Activated naive CD4-positive, alpha-beta T cell treated with anti-CD3 and anti-CD28 coated beads, Interleukin-2, amount 10 ng/mL, durations not matched to agents 7 days and 5 days (primary cell): ENCODE measurements at regions not wholly inside any gene's neighbourhood (a gene's known extent, or its start where the extent isn't known, plus 50 kb on each side); places are given as distances from the start of the nearest gene placed in this dataset.

Source experiments
- CTCF ChIA-PET: fragments of 350-600 bp; sonication (Branson Sonifier 250); formaldehyde crosslinking; loops from one replicate; lab custom pipeline; 2021; ENCODE audit warnings: antibody characterized with exemption; lab: Charles Lee
- DNase-seq: peaks from one replicate; pipeline ENCODE4 v3.0.0-alpha.2; 2020
- H3K27ac Mint-ChIP-seq: one replicate; pipeline ENCODE4 v1.8.0; 2021; ENCODE audit warnings: mild to moderate bottlenecking, moderate library complexity, mixed read lengths
- H3K27me3 Mint-ChIP-seq: one replicate; pipeline ENCODE4 v1.8.0; 2021; ENCODE audit warnings: mild to moderate bottlenecking, mixed read lengths
- H3K36me3 Mint-ChIP-seq: one replicate; pipeline ENCODE4 v1.8.0; 2021; ENCODE audit warnings: mixed read lengths
- H3K4me1 Mint-ChIP-seq: one replicate; pipeline ENCODE4 v1.8.0; 2021; ENCODE audit warnings: mixed read lengths
- H3K4me3 Mint-ChIP-seq: one replicate; pipeline ENCODE4 v1.8.0; 2021; ENCODE audit warnings: mild to moderate bottlenecking, moderate library complexity, mixed read lengths
- H3K9me3 Mint-ChIP-seq: one replicate; pipeline ENCODE4 v1.8.0; 2021; ENCODE audit warnings: mixed read lengths

GRCh38 chr11:69370984-69371709 lies 77.2 kb downstream of the MYEOV start:
- peaks cover 15% of the 10 kb centered on the region for H3K27me3 Mint-ChIP-seq
- CTCF ChIA-PET = no interaction called here
- H3K27ac Mint-ChIP-seq = no peak overlapping the region
- H3K9me3 Mint-ChIP-seq = peaks cover 3% of the 10 kb centered on the region
- H3K36me3 Mint-ChIP-seq = no peaks in the 10 kb centered on the region
- H3K4me1 Mint-ChIP-seq = no peaks in the 10 kb centered on the region
- no peak overlapping the region for H3K4me3 Mint-ChIP-seq
- DNase-seq = peak; percentile 8

- no peaks in the 10 kb centered on the region for H3K36me3 Mint-ChIP-seq
- DNase-seq = peak; percentile 13
- no peaks in the 10 kb centered on the region for H3K4me1 Mint-ChIP-seq
- CTCF ChIA-PET = no interaction called here
- peaks cover 3% of the 10 kb centered on the region for H3K9me3 Mint-ChIP-seq
- H3K27me3 Mint-ChIP-seq = peaks cover 15% of the 10 kb centered on the region
- no peak overlapping the region for H3K4me3 Mint-ChIP-seq
- no peak overlapping the region for H3K27ac Mint-ChIP-seq
Observed at GRCh38 chr11:69371731-69372588, 78.0 kb downstream of the MYEOV start.

GRCh38 chr11:69372589-69373250 lies 78.8 kb downstream of the MYEOV start:
- peaks cover 15% of the 10 kb centered on the region for H3K27me3 Mint-ChIP-seq
- no peaks in the 10 kb centered on the region for H3K36me3 Mint-ChIP-seq
- no peak overlapping the region for H3K4me3 Mint-ChIP-seq
- no peak overlapping the region for H3K27ac Mint-ChIP-seq
- no peaks in the 10 kb centered on the region for H3K4me1 Mint-ChIP-seq
- CTCF ChIA-PET = no interaction called here
- peak; percentile 8 for DNase-seq
- H3K9me3 Mint-ChIP-seq = peaks cover 3% of the 10 kb centered on the region

- CTCF ChIA-PET = no interaction called here
- Mint-ChIP-seq H3K4me1 (no peaks in the 10 kb centered on the region), H3K36me3 (no peaks in the 10 kb centered on the region), H3K4me3 (no peak overlapping the region), H3K9me3 (peaks cover 3% of the 10 kb centered on the region), H3K27me3 (peaks cover 11% of the 10 kb centered on the region), H3K27ac (no peak overlapping the region)
- no peak for DNase-seq
Observed at GRCh38 chr11:69373251-69373635, 79.3 kb downstream of the MYEOV start.

- H3K4me3 Mint-ChIP-seq = no peak overlapping the region
- no peaks in the 10 kb centered on the region for H3K36me3 Mint-ChIP-seq
- no peak overlapping the region for H3K27ac Mint-ChIP-seq
- H3K4me1 Mint-ChIP-seq = no peaks in the 10 kb centered on the region
- CTCF ChIA-PET = no interaction called here
- peaks cover 3% of the 10 kb centered on the region for H3K9me3 Mint-ChIP-seq
- peak; percentile 17 for DNase-seq
- peaks cover 11% of the 10 kb centered on the region for H3K27me3 Mint-ChIP-seq
Observed at GRCh38 chr11:69374110-69374945, 80.4 kb downstream of the MYEOV start.

- DNase-seq = peak; percentile 13
- CTCF ChIA-PET = no interaction called here
- Mint-ChIP-seq H3K9me3 (no peaks in the 10 kb centered on the region), H3K27ac (no peak overlapping the region), H3K4me3 (no peak overlapping the region), H3K36me3 (no peaks in the 10 kb centered on the region), H3K4me1 (no peaks in the 10 kb centered on the region), H3K27me3 (peaks cover 8% of the 10 kb centered on the region)
Observed at GRCh38 chr11:69374946-69375310, 81.0 kb downstream of the MYEOV start.

GRCh38 chr11:69375316-69376154 lies 81.6 kb downstream of the MYEOV start:
- no peak overlapping the region for H3K27ac Mint-ChIP-seq
- no peaks in the 10 kb centered on the region for H3K9me3 Mint-ChIP-seq
- H3K36me3 Mint-ChIP-seq = no peaks in the 10 kb centered on the region
- H3K4me3 Mint-ChIP-seq = no peak overlapping the region
- H3K27me3 Mint-ChIP-seq = peaks cover 7% of the 10 kb centered on the region
- DNase-seq = peak; percentile 1
- CTCF ChIA-PET = no interaction called here
- H3K4me1 Mint-ChIP-seq = no peaks in the 10 kb centered on the region

GRCh38 chr11:69376155-69377028 lies 82.4 kb downstream of the MYEOV start:
- Mint-ChIP-seq H3K36me3 (no peaks in the 10 kb centered on the region), H3K4me1 (no peaks in the 10 kb centered on the region), H3K27ac (no peak overlapping the region), H3K4me3 (no peak overlapping the region), H3K27me3 (peaks cover 7% of the 10 kb centered on the region), H3K9me3 (no peaks in the 10 kb centered on the region)
- CTCF ChIA-PET = no interaction called here
- DNase-seq = peak; percentile 14

GRCh38 chr11:69377029-69377952 lies 83.3 kb downstream of the MYEOV start:
- Mint-ChIP-seq H3K4me1 (no peaks in the 10 kb centered on the region), H3K27me3 (no peaks in the 10 kb centered on the region), H3K27ac (no peak overlapping the region), H3K4me3 (no peak overlapping the region), H3K9me3 (no peaks in the 10 kb centered on the region), H3K36me3 (no peaks in the 10 kb centered on the region)
- DNase-seq = peak; percentile 1
- CTCF ChIA-PET = no interaction called here

- H3K36me3 Mint-ChIP-seq = no peaks in the 10 kb centered on the region
- DNase-seq = peak; percentile 17
- H3K9me3 Mint-ChIP-seq = no peaks in the 10 kb centered on the region
- H3K27ac Mint-ChIP-seq = no peak overlapping the region
- CTCF ChIA-PET = no interaction called here
- H3K27me3 Mint-ChIP-seq = no peaks in the 10 kb centered on the region
- no peaks in the 10 kb centered on the region for H3K4me1 Mint-ChIP-seq
- no peak overlapping the region for H3K4me3 Mint-ChIP-seq
Observed at GRCh38 chr11:69377953-69378302, 84.0 kb downstream of the MYEOV start.

- peak; percentile 15 for DNase-seq
- H3K4me1 Mint-ChIP-seq = no peaks in the 10 kb centered on the region
- H3K9me3 Mint-ChIP-seq = no peaks in the 10 kb centered on the region
- H3K27ac Mint-ChIP-seq = no peak overlapping the region
- H3K27me3 Mint-ChIP-seq = no peaks in the 10 kb centered on the region
- no peak overlapping the region for H3K4me3 Mint-ChIP-seq
- CTCF ChIA-PET = interaction anchor here (0.9 to 1.5 kb wide), 2 partner anchors 9 to 86 kb away, joined by 3 read pairs; no protein-coding TSS in a partner anchor
- no peaks in the 10 kb centered on the region for H3K36me3 Mint-ChIP-seq
Observed at GRCh38 chr11:69378303-69379141, 84.6 kb downstream of the MYEOV start.
